Calu3 (cell line): ENCODE measurements at regions not wholly inside any gene's neighbourhood (a gene's known extent, or its start where the extent isn't known, plus 50 kb on each side); places are given as distances from the start of the nearest gene placed in this dataset.

ENCODE experiments used
- BruUV-seq: library from RNA; stranded (reverse); fragments of 400-500 nt; replicated peaks from 2 replicates; lab custom pipeline; 2021; lab: Mats Ljungman, UMichigan
- CTCF ChIA-PET: fragments of 300-600 bp; sonication (Branson Sonifier 250); formaldehyde crosslinking; loops from one replicate; lab custom pipeline; 2022; ENCODE audit warnings: antibody characterized with exemption; lab: Charles Lee
- DNase-seq: peaks from one replicate; pipeline ENCODE4 v3.0.0; 2022
- H3K27ac Mint-ChIP-seq: one replicate; pipeline ENCODE4 v1.8.0; 2022; ENCODE audit warnings: mixed read lengths; ENCODE audit not compliant: unreplicated experiment
- H3K27me3 Mint-ChIP-seq: one replicate; pipeline ENCODE4 v1.8.0; 2022; ENCODE audit warnings: mixed read lengths; ENCODE audit not compliant: unreplicated experiment
- H3K36me3 Mint-ChIP-seq: one replicate; pipeline ENCODE4 v1.8.0; 2022; ENCODE audit warnings: mild to moderate bottlenecking, moderate library complexity, mixed read lengths; ENCODE audit not compliant: insufficient read depth, unreplicated experiment
- H3K4me1 Mint-ChIP-seq: one replicate; pipeline ENCODE4 v1.8.0; 2022; ENCODE audit warnings: mild to moderate bottlenecking, low read depth, mixed read lengths; ENCODE audit not compliant: unreplicated experiment
- H3K4me3 Mint-ChIP-seq: one replicate; pipeline ENCODE4 v1.8.0; 2022; ENCODE audit warnings: mild to moderate bottlenecking, low read depth, moderate library complexity, mixed read lengths; ENCODE audit not compliant: unreplicated experiment
- H3K9me3 Mint-ChIP-seq: one replicate; pipeline ENCODE4 v1.8.0; 2022; ENCODE audit warnings: low read depth, mixed read lengths; ENCODE audit not compliant: unreplicated experiment
- intact Hi-C: fragments of 100-400 bp; cut with micrococcal nuclease; formaldehyde crosslinking; loops from one replicate; pipeline ENCODE4 v1.10.0; 2022; ENCODE audit not compliant: unreplicated experiment
- TF ChIP-seq, protein P1 (sequence below): fragments of 200-600 bp; IDR thresholded peaks from one replicate; pipeline ENCODE4 v1.8.0; 2022; ENCODE audit warnings: antibody characterized with exemption; ENCODE audit not compliant: unreplicated experiment

DNA sequence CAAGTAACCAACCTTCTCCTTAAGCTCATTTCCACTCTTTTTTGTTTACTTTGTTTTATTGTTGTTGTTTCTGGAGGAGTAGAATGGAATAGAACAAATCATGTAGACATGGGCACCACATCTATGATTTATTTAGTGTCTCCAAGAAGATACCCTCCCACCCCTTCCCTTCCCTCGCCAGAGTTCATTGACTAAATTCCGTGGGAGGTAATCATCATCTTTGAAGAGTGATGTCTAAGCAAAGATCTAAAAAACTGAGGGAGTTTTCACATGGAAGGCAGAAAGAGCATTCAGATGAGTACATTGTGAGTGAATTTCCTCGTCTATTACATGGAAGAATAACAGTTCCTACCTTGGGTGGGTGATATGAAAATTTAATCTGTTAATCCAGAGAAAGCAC is 136.2 kb downstream of the SEC16B start:
- Mint-ChIP-seq H3K36me3 (no peaks in the 10 kb centered on the region), H3K4me3 (no peak overlapping the region), H3K27me3 (peaks cover 49% of the 10 kb centered on the region), H3K4me1 (no peaks in the 10 kb centered on the region), H3K27ac (no peak overlapping the region), H3K9me3 (no peaks in the 10 kb centered on the region)
- CTCF ChIA-PET, result no interaction called here
- no peak for DNase-seq
- no TSS peak for BruUV-seq
- TF ChIP-seq, protein P1, sequence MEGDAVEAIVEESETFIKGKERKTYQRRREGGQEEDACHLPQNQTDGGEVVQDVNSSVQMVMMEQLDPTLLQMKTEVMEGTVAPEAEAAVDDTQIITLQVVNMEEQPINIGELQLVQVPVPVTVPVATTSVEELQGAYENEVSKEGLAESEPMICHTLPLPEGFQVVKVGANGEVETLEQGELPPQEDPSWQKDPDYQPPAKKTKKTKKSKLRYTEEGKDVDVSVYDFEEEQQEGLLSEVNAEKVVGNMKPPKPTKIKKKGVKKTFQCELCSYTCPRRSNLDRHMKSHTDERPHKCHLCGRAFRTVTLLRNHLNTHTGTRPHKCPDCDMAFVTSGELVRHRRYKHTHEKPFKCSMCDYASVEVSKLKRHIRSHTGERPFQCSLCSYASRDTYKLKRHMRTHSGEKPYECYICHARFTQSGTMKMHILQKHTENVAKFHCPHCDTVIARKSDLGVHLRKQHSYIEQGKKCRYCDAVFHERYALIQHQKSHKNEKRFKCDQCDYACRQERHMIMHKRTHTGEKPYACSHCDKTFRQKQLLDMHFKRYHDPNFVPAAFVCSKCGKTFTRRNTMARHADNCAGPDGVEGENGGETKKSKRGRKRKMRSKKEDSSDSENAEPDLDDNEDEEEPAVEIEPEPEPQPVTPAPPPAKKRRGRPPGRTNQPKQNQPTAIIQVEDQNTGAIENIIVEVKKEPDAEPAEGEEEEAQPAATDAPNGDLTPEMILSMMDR, result no peak
- intact Hi-C loops, result no loop called here

DNA sequence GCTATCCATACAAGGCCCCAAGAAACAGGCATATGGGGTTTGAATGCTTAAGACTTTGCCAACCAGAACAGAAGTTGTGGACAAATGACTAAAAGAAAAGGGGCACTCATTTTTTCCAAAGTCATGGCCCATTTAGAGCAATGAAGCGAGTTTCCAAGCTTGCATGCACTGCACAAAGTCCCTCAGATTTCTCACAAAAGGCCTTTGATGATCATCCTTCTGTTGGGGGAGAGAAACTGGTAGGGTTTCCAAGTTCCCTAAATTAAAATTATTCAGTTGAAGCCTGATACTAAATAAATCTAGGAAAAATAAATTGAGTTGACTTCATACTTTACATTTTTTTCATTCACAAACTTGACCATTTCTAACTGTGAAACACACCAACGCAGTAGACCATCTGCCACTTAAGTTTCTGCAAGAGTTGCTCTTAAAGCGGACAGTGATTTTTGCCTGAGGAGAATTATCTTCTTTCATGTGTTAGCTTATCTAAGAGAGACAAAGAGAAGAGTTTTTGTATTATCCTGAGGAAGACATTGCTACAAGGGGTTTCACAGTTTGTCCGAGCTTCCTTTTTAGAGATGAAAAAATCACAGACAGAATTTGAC is 139.2 kb downstream of the SEC16B start:
- Mint-ChIP-seq H3K27me3 (peaks cover 30% of the 10 kb centered on the region), H3K27ac (no peak overlapping the region), H3K4me3 (no peak overlapping the region), H3K9me3 (no peaks in the 10 kb centered on the region), H3K36me3 (no peaks in the 10 kb centered on the region), H3K4me1 (no peaks in the 10 kb centered on the region)
- intact Hi-C loops, result no loop called here
- no TSS peak for BruUV-seq
- CTCF ChIA-PET, result no interaction called here
- TF ChIP-seq, protein P1, result no peak
- no peak for DNase-seq

DNA sequence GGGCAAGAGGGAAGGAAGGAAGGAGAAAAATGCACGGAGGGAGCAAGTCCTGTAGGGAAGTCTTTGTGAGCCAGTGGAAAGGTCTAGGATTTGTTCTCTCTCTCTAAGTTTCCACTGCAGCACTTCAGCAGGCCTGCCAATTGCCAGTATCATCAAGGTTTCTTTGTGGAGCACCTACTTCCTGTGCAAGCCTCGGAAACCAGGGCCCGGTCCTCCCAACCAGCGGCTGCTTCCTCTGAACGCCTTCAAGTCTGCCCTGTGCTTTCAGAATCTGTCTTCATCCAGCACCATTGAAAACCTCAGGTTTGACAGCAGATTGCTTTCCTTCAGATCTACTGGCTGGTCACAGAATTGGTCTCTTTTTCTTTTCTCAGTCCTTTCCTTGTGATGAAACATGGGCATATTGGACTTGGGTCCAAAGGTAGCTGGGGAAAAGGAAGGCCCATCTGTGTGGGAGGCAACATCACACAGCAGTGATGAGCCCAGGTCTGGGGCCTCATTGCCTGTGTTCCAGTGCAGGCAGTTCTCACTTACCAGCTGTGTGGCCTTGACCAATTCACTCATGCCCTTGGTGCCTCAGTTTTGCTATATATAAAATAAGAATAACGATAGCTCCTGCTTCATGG is 144.5 kb downstream of the SEC16B start:
- Mint-ChIP-seq H3K9me3 (no peaks in the 10 kb centered on the region), H3K27me3 (peaks cover 47% of the 10 kb centered on the region), H3K27ac (no peak overlapping the region), H3K36me3 (no peaks in the 10 kb centered on the region), H3K4me3 (no peak overlapping the region), H3K4me1 (no peaks in the 10 kb centered on the region)
- BruUV-seq, result no TSS peak
- CTCF ChIA-PET, result no interaction called here
- DNase-seq, result no peak
- TF ChIP-seq, protein P1, result no peak
- intact Hi-C loops, result no loop called here

DNA sequence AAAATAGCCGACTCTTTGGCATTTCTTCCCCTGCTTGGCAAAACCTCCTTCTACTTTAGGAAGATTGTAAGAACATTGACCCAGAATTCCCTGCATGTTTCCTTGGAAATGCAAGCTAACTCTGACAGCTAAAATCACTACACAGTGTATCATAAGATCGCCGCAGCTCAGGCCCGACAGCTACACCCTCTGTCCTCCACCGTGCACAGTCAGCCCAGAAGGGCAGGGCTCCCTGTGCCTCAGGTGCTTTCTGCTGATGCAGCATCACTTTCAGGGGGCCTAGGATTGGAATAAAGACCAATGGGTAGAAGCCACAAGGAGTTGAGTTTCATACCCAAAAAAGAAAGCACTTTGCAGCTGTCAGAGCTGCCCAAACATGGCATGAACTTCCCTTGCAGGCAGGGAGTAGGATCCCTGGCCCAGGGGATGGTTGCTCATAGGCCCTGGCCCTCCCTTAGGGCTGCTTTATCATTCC is 145.3 kb downstream of the SEC16B start:
- H3K27ac Mint-ChIP-seq, result no peak overlapping the region
- H3K4me1 Mint-ChIP-seq, result no peaks in the 10 kb centered on the region
- BruUV-seq, result no TSS peak
- no peak for DNase-seq
- H3K9me3 Mint-ChIP-seq, result no peaks in the 10 kb centered on the region
- TF ChIP-seq, protein P1, result no peak
- no peaks in the 10 kb centered on the region for H3K36me3 Mint-ChIP-seq
- no peak overlapping the region for H3K4me3 Mint-ChIP-seq
- H3K27me3 Mint-ChIP-seq, result peaks cover 53% of the 10 kb centered on the region
- CTCF ChIA-PET, result no interaction called here
- intact Hi-C loops, result no loop called here
